Hepatocyte (in vitro differentiated cells): ENCODE measurements at regions not wholly inside any gene's neighbourhood (a gene's known extent, or its start where the extent isn't known, plus 50 kb on each side); places are given as distances from the start of the nearest gene placed in this dataset.
A peak's percentile ranks its signal among the peaks of the same experiment; 100 is the strongest.

Experiments used
- DNase-seq: peaks from one replicate; pipeline ENCODE4 v3.0.0-alpha.2; 2016; ENCODE audit warnings: low spot score
- H2AFZ ChIP-seq: fragments of 200-600 bp; sonication (generic); 2 replicates; pipeline ENCODE4 v1.6.0; 2016; ENCODE audit warnings: antibody characterized with exemption, mild to moderate bottlenecking
- H3K27ac ChIP-seq: fragments of 200-600 bp; sonication (generic); 2 replicates; pipeline ENCODE4 v1.5.1; 2016; ENCODE audit warnings: mild to moderate bottlenecking
- H3K27me3 ChIP-seq: fragments of 200-600 bp; sonication (generic); 2 replicates; pipeline ENCODE4 v1.6.1; 2016
- H3K36me3 ChIP-seq: fragments of 200-600 bp; sonication (generic); replicated peaks from 2 replicates; pipeline ENCODE4 v1.5.1; 2016; ENCODE audit warnings: low read depth; ENCODE audit not compliant: insufficient read depth
- H3K4me1 ChIP-seq: fragments of 200-600 bp; sonication (generic); 2 replicates; pipeline ENCODE4 v1.5.1; 2016; ENCODE audit warnings: mild to moderate bottlenecking, moderate library complexity; ENCODE audit not compliant: insufficient read depth
- H3K4me2 ChIP-seq: fragments of 200-600 bp; sonication (generic); 2 replicates; pipeline ENCODE4 v1.6.0; 2016
- H3K4me3 ChIP-seq: fragments of 200-600 bp; sonication (generic); 2 replicates; pipeline ENCODE4 v1.5.1; 2016; ENCODE audit warnings: mild to moderate bottlenecking
- H3K79me2 ChIP-seq: fragments of 200-600 bp; sonication (generic); 2 replicates; pipeline ENCODE4 v1.6.0; 2017; ENCODE audit warnings: mild to moderate bottlenecking
- H3K9me2 ChIP-seq: fragments of 200-600 bp; sonication (generic); replicated peaks from 2 replicates; pipeline ENCODE4 v1.6.0; 2017; ENCODE audit warnings: mild to moderate bottlenecking; ENCODE audit not compliant: insufficient read depth
- H3K9me3 ChIP-seq: fragments of 200-600 bp; sonication (generic); 2 replicates; pipeline ENCODE4 v1.5.1; 2016; ENCODE audit warnings: low read depth, mild to moderate bottlenecking
- H4K20me1 ChIP-seq: fragments of 200-600 bp; sonication (generic); 2 replicates; pipeline ENCODE4 v1.6.0; 2016; ENCODE audit warnings: mild to moderate bottlenecking; ENCODE audit not compliant: insufficient read depth, poor library complexity, severe bottlenecking
- CTCF ChIP-seq: fragments of 200-600 bp; sonication (generic); IDR thresholded peaks from 2 replicates; pipeline ENCODE4 v1.5.1; 2016; ENCODE audit warnings: antibody characterized with exemption, mild to moderate bottlenecking; ENCODE audit not compliant: poor library complexity
- EZH2 ChIP-seq: fragments of 200-600 bp; sonication (generic); IDR thresholded peaks from 2 replicates; pipeline ENCODE4 v1.6.1; 2016; ENCODE audit warnings: antibody characterized with exemption, mild to moderate bottlenecking, borderline replicate concordance
- EZH2phosphoT487 ChIP-seq: fragments of 200-600 bp; sonication (generic); IDR thresholded peaks from one replicate; pipeline ENCODE4 v1.6.1; 2018; ENCODE audit warnings: antibody characterized with exemption, mild to moderate bottlenecking, low read depth, moderate library complexity; ENCODE audit not compliant: unreplicated experiment, severe bottlenecking
- WGBS: methylation state at CpG from one replicate; pipeline ENCODE4 v1.1.6; 2016; ENCODE audit warnings: low lambda C conversion rate; ENCODE audit errors: missing lambda C conversion rate; 5-methylcytosine and 5-hydroxymethylcytosine counted together

GRCh38 chr1:216907100-216907499, 183.9 kb upstream of the ESRRG start:
- TF ChIP-seq EZH2 (no peak), EZH2phosphoT487 (no peak), CTCF (no peak)
- H3K36me3 ChIP-seq = no peaks in the 10 kb centered on the region
- H3K27me3 ChIP-seq = no peaks in the 10 kb centered on the region

GRCh38 chr1:216905781-216906180, 182.6 kb upstream of the ESRRG start:
- H3K4me2 ChIP-seq = no peak overlapping the region
- no peaks in the 10 kb centered on the region for H3K27me3 ChIP-seq
- H3K9me2 ChIP-seq = no peaks in the 10 kb centered on the region
- H3K27ac ChIP-seq = no peak overlapping the region
- H4K20me1 ChIP-seq = no peaks in the 10 kb centered on the region
- H2AFZ ChIP-seq = no peak overlapping the region
- H3K79me2 ChIP-seq = peaks cover 4% of the 10 kb centered on the region
- TF ChIP-seq EZH2 (no peak), CTCF (no peak), EZH2phosphoT487 (no peak)
- DNase-seq = no peak
- 91% methylated on average over 4 of the region's 4 CpGs for WGBS
- H3K4me3 ChIP-seq = no peak overlapping the region
- H3K36me3 ChIP-seq = no peaks in the 10 kb centered on the region
- peaks cover 37% of the 10 kb centered on the region for H3K4me1 ChIP-seq
- no peaks in the 10 kb centered on the region for H3K9me3 ChIP-seq

More at GRCh38 chr1:216907100-216907499, 183.9 kb upstream of the ESRRG start:
- no peak overlapping the region for H2AFZ ChIP-seq
- no peak overlapping the region for H3K4me2 ChIP-seq
- H3K9me2 ChIP-seq = no peaks in the 10 kb centered on the region
- peaks cover 37% of the 10 kb centered on the region for H3K4me1 ChIP-seq
- H3K4me3 ChIP-seq = no peak overlapping the region
- no peaks in the 10 kb centered on the region for H4K20me1 ChIP-seq
- no peaks in the 10 kb centered on the region for H3K9me3 ChIP-seq
- H3K79me2 ChIP-seq = peaks cover under 1% of the 10 kb centered on the region
- no peak for DNase-seq
- 93% methylated on average over 8 of the region's 8 CpGs for WGBS
- H3K27ac ChIP-seq = no peak overlapping the region

- no peak for TF ChIP-seq EZH2phosphoT487
- no peak for TF ChIP-seq EZH2
- TF ChIP-seq CTCF = no peak
- Histone ChIP-seq H3K9me3 (no peaks in the 10 kb centered on the region), H3K27ac (peak overlapping the region; percentile 92), H3K27me3 (no peaks in the 10 kb centered on the region), H3K79me2 (peaks cover 4% of the 10 kb centered on the region), H3K36me3 (no peaks in the 10 kb centered on the region), H4K20me1 (no peaks in the 10 kb centered on the region), H3K4me3 (no peak overlapping the region), H2AFZ (no peak overlapping the region), H3K4me2 (peak overlapping the region; percentile 67), H3K9me2 (no peaks in the 10 kb centered on the region), H3K4me1 (peaks cover 37% of the 10 kb centered on the region)
- DNase-seq = peak; percentile 24
- 75% methylated on average over 5 of the region's 5 CpGs for WGBS
Measured at GRCh38 chr1:216905137-216905536, 181.9 kb upstream of the ESRRG start.

- 22% methylated on average over 7 of the region's 7 CpGs for WGBS
- DNase-seq = peak; percentile 26
- peak overlapping the region; percentile 35 for H2AFZ ChIP-seq
- TF ChIP-seq EZH2phosphoT487 (no peak), CTCF (no peak), EZH2 (no peak)
- no peaks in the 10 kb centered on the region for H3K36me3 ChIP-seq
- H3K4me3 ChIP-seq = no peak overlapping the region
- H3K9me2 ChIP-seq = no peaks in the 10 kb centered on the region
- no peaks in the 10 kb centered on the region for H4K20me1 ChIP-seq
- H3K4me1 ChIP-seq = peaks cover 37% of the 10 kb centered on the region
- peaks cover 4% of the 10 kb centered on the region for H3K79me2 ChIP-seq
- H3K27me3 ChIP-seq = no peaks in the 10 kb centered on the region
- H3K4me2 ChIP-seq = peak overlapping the region; percentile 67
- no peaks in the 10 kb centered on the region for H3K9me3 ChIP-seq
- peak overlapping the region; percentile 92 for H3K27ac ChIP-seq
Measured at GRCh38 chr1:216904471-216904870, 181.2 kb upstream of the ESRRG start.
